ENCODE measurements at regions not wholly inside any gene's neighbourhood (a gene's known extent, or its start where the extent isn't known, plus 50 kb on each side); places are given as distances from the start of the nearest gene placed in this dataset.

DNA sequence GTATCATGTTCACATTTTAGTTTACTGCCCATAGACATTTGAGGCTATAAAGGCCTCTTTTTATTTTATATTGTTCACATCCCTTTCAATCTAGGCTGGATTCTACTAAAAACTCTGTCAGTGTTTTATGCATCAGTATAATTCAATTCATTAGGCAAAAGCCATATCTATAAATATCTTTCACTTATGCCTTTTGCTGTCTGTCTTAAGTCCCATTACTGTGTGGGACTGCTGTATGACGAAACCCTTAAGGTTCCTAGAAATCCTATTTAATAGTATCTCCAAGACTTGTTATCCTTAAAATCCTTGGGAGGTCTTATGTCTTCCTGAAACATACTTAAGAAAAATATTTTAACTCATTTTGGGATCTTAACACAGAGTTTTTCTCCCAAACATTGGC lies 139.2 kb downstream of the HGF start:
- Histone ChIP-seq H3K36me3 (ENCODE audit: control insufficient read depth in 2 of 2, extremely low read depth in 1 of 2, insufficient read depth in 2 of 2, low read length in 2 of 2) (no peaks in the 10 kb centered on the region), H3K4me1 (ENCODE audit: control insufficient read depth, extremely low read depth, insufficient read depth, low read length) (peaks cover 27% of the 10 kb centered on the region), H3K4me3 (replicated peaks in 1 of 3; ENCODE audit: insufficient read depth in 1 of 3, low read depth in 1 of 3, low read length in 3 of 3) (no peak overlapping the region), H3K27ac (ENCODE audit: insufficient read depth, low read depth, low read length) (no peak overlapping the region), H4K20me1 (replicated peaks; ENCODE audit: control insufficient read depth, extremely low read depth, insufficient read depth, low read length) (no peaks in the 10 kb centered on the region), H3K9me1 (replicated peaks; ENCODE audit: control insufficient read depth, extremely low read depth, insufficient read depth, low read length) (no peaks in the 10 kb centered on the region), H2AFZ (ENCODE audit: low read depth, low read length) (no peak overlapping the region), H3K79me2 (ENCODE audit: control insufficient read depth, insufficient read depth, low read length) (no peaks in the 10 kb centered on the region), H3K9ac (replicated peaks; ENCODE audit: extremely low read depth, insufficient read depth, low read length) (no peak overlapping the region), H3K27me3 (ENCODE audit: control insufficient read depth in 2 of 2, insufficient read depth in 2 of 2, low read length in 2 of 2) (no peaks in the 10 kb centered on the region), H3K9me3 (replicated peaks; ENCODE audit: control insufficient read depth, insufficient read depth, low read length) (no peaks in the 10 kb centered on the region), H3K4me2 (ENCODE audit: insufficient read depth, low read length) (no peak overlapping the region)
- ChIA-PET CTCF (no interaction called here), POLR2A (no interaction called here)
- DNase-seq (ENCODE audit: low read depth, low spot score) (no peak), FAIRE-seq (no peak)
- intact Hi-C loops (cut with micrococcal nuclease) (no loop called here), dilution Hi-C loops (cut with MboI; ENCODE audit: extremely low pct_ligation_motif_present, low sequenced_read_pairs) (no loop called here)
- TF ChIP-seq JUN (IDR thresholded peaks at IDR 0.05; ENCODE audit: borderline replicate concordance, insufficient read depth, insufficient read length, low read depth) (no peak), EZH2 (IDR thresholded peaks at IDR 0.05; ENCODE audit: borderline replicate concordance, low read depth, low read length, severe bottlenecking) (no peak), MYC (IDR thresholded peaks at IDR 0.05; ENCODE audit: low read depth, low read length) (no peak), POLR2AphosphoS5 (IDR thresholded peaks at IDR 0.05; ENCODE audit: insufficient read depth, low read depth, low read length) (no peak), GATA2 (IDR thresholded peaks at IDR 0.05; ENCODE audit: insufficient read depth, insufficient read length, low read depth, low read length) (no peak), FOS (IDR thresholded peaks at IDR 0.05; ENCODE audit: borderline replicate concordance, insufficient read depth, low read length) (no peak), POLR2A (IDR thresholded peaks at IDR 0.05; ENCODE audit: low read depth, low read length) (no peak)
- TF ChIP-seq, protein P1, sequence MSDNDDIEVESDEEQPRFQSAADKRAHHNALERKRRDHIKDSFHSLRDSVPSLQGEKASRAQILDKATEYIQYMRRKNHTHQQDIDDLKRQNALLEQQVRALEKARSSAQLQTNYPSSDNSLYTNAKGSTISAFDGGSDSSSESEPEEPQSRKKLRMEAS (IDR thresholded peaks at IDR 0.05; ENCODE audit: insufficient read depth, insufficient read length), result no peak
- TF ChIP-seq, protein P2, sequence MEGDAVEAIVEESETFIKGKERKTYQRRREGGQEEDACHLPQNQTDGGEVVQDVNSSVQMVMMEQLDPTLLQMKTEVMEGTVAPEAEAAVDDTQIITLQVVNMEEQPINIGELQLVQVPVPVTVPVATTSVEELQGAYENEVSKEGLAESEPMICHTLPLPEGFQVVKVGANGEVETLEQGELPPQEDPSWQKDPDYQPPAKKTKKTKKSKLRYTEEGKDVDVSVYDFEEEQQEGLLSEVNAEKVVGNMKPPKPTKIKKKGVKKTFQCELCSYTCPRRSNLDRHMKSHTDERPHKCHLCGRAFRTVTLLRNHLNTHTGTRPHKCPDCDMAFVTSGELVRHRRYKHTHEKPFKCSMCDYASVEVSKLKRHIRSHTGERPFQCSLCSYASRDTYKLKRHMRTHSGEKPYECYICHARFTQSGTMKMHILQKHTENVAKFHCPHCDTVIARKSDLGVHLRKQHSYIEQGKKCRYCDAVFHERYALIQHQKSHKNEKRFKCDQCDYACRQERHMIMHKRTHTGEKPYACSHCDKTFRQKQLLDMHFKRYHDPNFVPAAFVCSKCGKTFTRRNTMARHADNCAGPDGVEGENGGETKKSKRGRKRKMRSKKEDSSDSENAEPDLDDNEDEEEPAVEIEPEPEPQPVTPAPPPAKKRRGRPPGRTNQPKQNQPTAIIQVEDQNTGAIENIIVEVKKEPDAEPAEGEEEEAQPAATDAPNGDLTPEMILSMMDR (IDR thresholded peaks at IDR 0.05; ENCODE audit: extremely low read depth in 1 of 2, insufficient read depth in 1 of 2, low read depth in 1 of 2, low read length in 2 of 2), result no peak
- BruUV-seq (replicated peaks), result no TSS peak
